Glutamatergic neuron (in vitro differentiated cells): ENCODE measurements at regions not wholly inside any gene's neighbourhood (a gene's known extent, or its start where the extent isn't known, plus 50 kb on each side); places are given as distances from the start of the nearest gene placed in this dataset.

Source experiments
- DNase-seq: peaks from one replicate; pipeline ENCODE4 v3.0.0; 2022
- H3K27ac Mint-ChIP-seq: one replicate; pipeline ENCODE4 v1.8.0; 2020; ENCODE audit warnings: mild to moderate bottlenecking, mixed read lengths, inconsistent platforms; ENCODE audit not compliant: unreplicated experiment
- H3K27me3 Mint-ChIP-seq: one replicate; pipeline ENCODE4 v1.8.0; 2020; ENCODE audit warnings: mild to moderate bottlenecking, moderate library complexity, mixed read lengths, inconsistent platforms; ENCODE audit not compliant: unreplicated experiment
- H3K36me3 Mint-ChIP-seq: one replicate; pipeline ENCODE4 v1.8.0; 2020; ENCODE audit warnings: mild to moderate bottlenecking, mixed read lengths, inconsistent platforms; ENCODE audit not compliant: unreplicated experiment
- H3K4me1 Mint-ChIP-seq: one replicate; pipeline ENCODE4 v1.8.0; 2020; ENCODE audit warnings: mild to moderate bottlenecking, low read depth, mixed read lengths, inconsistent platforms; ENCODE audit not compliant: unreplicated experiment
- H3K4me3 Mint-ChIP-seq: one replicate; pipeline ENCODE4 v1.8.0; 2020; ENCODE audit warnings: mild to moderate bottlenecking, mixed read lengths, inconsistent platforms; ENCODE audit not compliant: unreplicated experiment
- H3K9me3 Mint-ChIP-seq: one replicate; pipeline ENCODE4 v1.8.0; 2020; ENCODE audit warnings: mild to moderate bottlenecking, moderate library complexity, mixed read lengths, inconsistent platforms; ENCODE audit not compliant: unreplicated experiment
- CTCF ChIP-seq: fragments of 200-600 bp; sonication (generic); IDR thresholded peaks from one replicate; pipeline ENCODE4 v1.5.0; 2021; ENCODE audit not compliant: partially characterized antibody, unreplicated experiment

GRCh38 chr21:23356905-23357304 is 2250.4 kb downstream of the MRPL39 start:
- no peak overlapping the region for H3K27ac Mint-ChIP-seq
- no peak for DNase-seq
- H3K27me3 Mint-ChIP-seq, result peaks cover 2% of the 10 kb centered on the region
- H3K4me3 Mint-ChIP-seq, result no peak overlapping the region
- peaks cover 4% of the 10 kb centered on the region for H3K9me3 Mint-ChIP-seq
- H3K4me1 Mint-ChIP-seq, result no peaks in the 10 kb centered on the region
- H3K36me3 Mint-ChIP-seq, result peaks cover 13% of the 10 kb centered on the region
- no peak for TF ChIP-seq CTCF

DNA sequence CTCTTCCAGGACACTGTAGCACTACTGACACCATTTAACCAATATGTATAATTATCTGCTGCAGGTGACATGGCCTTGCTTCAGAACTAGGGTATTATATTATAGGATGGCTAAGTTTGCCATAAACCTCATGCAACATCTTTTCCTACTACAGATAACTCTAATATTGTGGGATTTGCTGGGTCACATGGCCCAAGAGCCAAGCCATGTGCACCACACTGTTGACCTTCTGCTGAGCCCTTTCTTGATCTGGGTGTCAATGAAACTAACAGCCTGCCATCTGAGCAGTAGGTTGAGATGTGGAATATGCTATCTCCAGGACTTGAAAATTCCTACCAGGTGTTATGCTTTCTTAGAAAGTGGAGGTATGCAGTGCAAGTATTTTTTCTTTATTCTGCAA is 2291.1 kb downstream of the MRPL39 start:
- no peak for TF ChIP-seq CTCF
- no peaks in the 10 kb centered on the region for H3K27me3 Mint-ChIP-seq
- H3K9me3 Mint-ChIP-seq, result no peaks in the 10 kb centered on the region
- DNase-seq, result no peak
- H3K36me3 Mint-ChIP-seq, result no peaks in the 10 kb centered on the region
- no peak overlapping the region for H3K27ac Mint-ChIP-seq
- no peak overlapping the region for H3K4me3 Mint-ChIP-seq
- H3K4me1 Mint-ChIP-seq, result no peaks in the 10 kb centered on the region

DNA sequence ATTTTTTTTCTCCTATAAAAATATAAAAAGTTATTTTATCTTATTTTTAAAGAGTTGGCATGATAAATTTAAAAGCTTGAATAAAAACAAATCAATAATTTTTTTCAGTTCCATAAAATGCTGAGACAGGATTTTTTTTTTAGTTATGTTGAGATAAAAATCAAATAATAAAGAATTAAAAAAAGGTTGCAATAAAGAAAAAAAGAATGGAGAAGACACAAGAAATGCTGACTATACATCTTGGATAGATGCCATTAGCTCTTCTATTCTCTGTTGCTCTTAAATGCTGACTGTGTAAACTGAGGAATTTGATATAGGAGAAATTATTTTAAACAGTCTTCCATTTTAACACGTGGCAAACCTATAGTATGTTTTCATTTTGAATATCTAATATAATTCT is 2298.5 kb downstream of the MRPL39 start:
- no peaks in the 10 kb centered on the region for H3K9me3 Mint-ChIP-seq
- H3K27me3 Mint-ChIP-seq, result no peaks in the 10 kb centered on the region
- no peaks in the 10 kb centered on the region for H3K4me1 Mint-ChIP-seq
- TF ChIP-seq CTCF, result no peak
- no peak for DNase-seq
- no peaks in the 10 kb centered on the region for H3K36me3 Mint-ChIP-seq
- H3K4me3 Mint-ChIP-seq, result no peak overlapping the region
- no peak overlapping the region for H3K27ac Mint-ChIP-seq

DNA sequence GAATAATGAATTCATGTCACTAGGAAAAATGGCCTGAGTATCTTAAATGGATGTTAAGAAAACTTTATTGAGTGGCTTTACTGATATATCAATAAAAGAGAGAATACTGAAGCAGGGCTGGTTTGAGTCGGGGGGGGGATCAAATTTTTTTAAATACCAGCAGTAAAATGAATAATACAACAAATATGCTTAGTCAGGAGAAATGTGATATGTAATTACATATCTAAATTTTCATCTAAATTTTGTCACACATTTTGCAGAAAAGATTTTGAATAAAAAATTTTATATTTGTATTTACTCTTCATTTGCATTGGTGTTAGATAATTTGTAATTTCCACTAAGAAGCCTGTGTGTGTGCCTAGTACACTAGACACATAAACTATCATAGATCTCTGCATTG is 2300.2 kb downstream of the MRPL39 start:
- no peak overlapping the region for H3K4me3 Mint-ChIP-seq
- H3K4me1 Mint-ChIP-seq, result no peaks in the 10 kb centered on the region
- H3K36me3 Mint-ChIP-seq, result no peaks in the 10 kb centered on the region
- no peak for DNase-seq
- H3K27ac Mint-ChIP-seq, result no peak overlapping the region
- TF ChIP-seq CTCF, result no peak
- no peaks in the 10 kb centered on the region for H3K27me3 Mint-ChIP-seq
- H3K9me3 Mint-ChIP-seq, result no peaks in the 10 kb centered on the region

DNA sequence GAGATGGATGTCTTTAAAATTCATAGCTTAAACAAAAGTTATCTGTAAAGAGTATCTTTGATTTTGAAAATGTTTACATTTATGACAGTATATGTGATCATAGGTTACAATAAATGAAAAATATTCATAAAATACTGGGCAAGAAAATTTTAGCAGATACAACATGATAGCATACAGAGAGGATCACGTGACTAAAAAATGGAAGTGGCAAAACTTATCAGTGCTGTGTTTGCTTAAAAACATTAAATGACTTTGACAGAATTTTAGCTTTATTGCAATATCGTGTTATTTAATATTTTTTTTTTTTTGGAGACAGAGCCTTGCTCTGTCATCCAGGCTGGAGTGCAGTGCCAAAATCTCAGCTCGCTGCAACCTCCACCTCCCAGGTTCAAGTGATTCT is 2294.1 kb downstream of the NCAM2 start:
- Mint-ChIP-seq H3K27me3 (no peaks in the 10 kb centered on the region), H3K9me3 (no peaks in the 10 kb centered on the region), H3K4me1 (no peaks in the 10 kb centered on the region), H3K36me3 (peaks cover 6% of the 10 kb centered on the region), H3K4me3 (no peak overlapping the region), H3K27ac (no peak overlapping the region)
- TF ChIP-seq CTCF, result no peak
- no peak for DNase-seq
